Heart left ventricle (tissue), 13 donors: ENCODE measurements at regions not wholly inside any gene's neighbourhood (a gene's known extent, or its start where the extent isn't known, plus 50 kb on each side); places are given as distances from the start of the nearest gene placed in this dataset.

Source experiments
- POLR2A ChIP-seq, 2 donors: fragments of 450-650 bp; IDR thresholded peaks; one replicate each; pipeline ENCODE4 v1.6.1; 2017; ENCODE audit warnings: antibody characterized with exemption in 2 of 2, mild to moderate bottlenecking in 2 of 2, moderate library complexity in 2 of 2
- TF ChIP-seq, protein P1 (sequence below), 12 donors: fragments of 200-600 bp; sonication (generic) in 4 of 12; IDR thresholded peaks; one replicate each; pipeline versions ENCODE4 v1.5.0 to v1.8.0; 2018 to 2022; ENCODE audit warnings: antibody characterized with exemption in 12 of 12, mild to moderate bottlenecking in 5 of 12
- donor health status: ischemic (EF 13 %, LVEDD 7.1; RV severe dilation, severe dysfunction).
- donor health status: DM: no; HTN: yes; CAD: no.
- donor health status: DM: no; HTN: no; CAD: no.
- donor health status: ischemic (EF 25% LVEDD 6.9; RV normal size, moderate dysfunction).
- donor health status: ischemic (EF 25% LVEDD 5.7; RV mildly dilated, moderate dysfunction).
- donor health status: ischemic (EF 35%, LVEDD 5.7; RV mildly dilated, moderate dysfunction).
- donor health status: nonischemic (EF 11% LVEDD 7.7; RV severe dilation, severe dysfunction).
- donor health status: DM: yes; HTN: yes; CAD: no.
- donor health status: PGD.
- donor health status: ischemic (EF 29% LVEDD 5.4; RV normal size, mild dysfunction).
- donor health status: nonischemic (EF 23%, LVEDD 6.1; RV moderate dilation, normal function).

DNA sequence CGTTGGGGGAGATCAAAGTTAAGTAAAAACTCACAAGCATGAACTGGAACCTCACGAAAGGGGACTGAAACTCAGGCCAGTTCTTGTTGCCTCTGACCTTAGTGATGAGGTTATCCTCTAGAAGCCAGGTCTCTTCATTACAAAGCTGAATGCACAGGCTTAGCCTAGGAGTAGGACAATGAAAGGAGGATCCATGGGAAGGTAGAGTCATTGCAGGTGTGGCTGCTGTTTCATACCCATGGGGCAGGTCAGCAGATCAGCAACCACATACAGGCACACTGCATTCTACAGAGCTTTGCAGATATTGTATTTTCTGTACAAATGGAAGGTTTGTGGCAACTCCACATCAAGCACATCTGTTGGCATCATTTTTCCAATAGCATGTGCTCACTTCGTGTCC, 341.3 kb upstream of the SOX9 start:
- TF ChIP-seq, protein P1, sequence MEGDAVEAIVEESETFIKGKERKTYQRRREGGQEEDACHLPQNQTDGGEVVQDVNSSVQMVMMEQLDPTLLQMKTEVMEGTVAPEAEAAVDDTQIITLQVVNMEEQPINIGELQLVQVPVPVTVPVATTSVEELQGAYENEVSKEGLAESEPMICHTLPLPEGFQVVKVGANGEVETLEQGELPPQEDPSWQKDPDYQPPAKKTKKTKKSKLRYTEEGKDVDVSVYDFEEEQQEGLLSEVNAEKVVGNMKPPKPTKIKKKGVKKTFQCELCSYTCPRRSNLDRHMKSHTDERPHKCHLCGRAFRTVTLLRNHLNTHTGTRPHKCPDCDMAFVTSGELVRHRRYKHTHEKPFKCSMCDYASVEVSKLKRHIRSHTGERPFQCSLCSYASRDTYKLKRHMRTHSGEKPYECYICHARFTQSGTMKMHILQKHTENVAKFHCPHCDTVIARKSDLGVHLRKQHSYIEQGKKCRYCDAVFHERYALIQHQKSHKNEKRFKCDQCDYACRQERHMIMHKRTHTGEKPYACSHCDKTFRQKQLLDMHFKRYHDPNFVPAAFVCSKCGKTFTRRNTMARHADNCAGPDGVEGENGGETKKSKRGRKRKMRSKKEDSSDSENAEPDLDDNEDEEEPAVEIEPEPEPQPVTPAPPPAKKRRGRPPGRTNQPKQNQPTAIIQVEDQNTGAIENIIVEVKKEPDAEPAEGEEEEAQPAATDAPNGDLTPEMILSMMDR (IDR thresholded peaks at IDR 0.05) = no peak
- TF ChIP-seq POLR2A (IDR thresholded peaks at IDR 0.05) = no peak
